Neural progenitor cell (in vitro differentiated cells): ENCODE measurements at regions not wholly inside any gene's neighbourhood (a gene's known extent, or its start where the extent isn't known, plus 50 kb on each side); places are given as distances from the start of the nearest gene placed in this dataset.

Experiments used
- DNase-seq: peaks from one replicate; pipeline ENCODE4 v3.0.0-alpha.2; 2016; ENCODE audit warnings: low spot score
- H2AFZ ChIP-seq: fragments of 200-600 bp; sonication (generic); replicated peaks from 2 replicates; pipeline ENCODE4 v1.6.1; 2016; ENCODE audit warnings: antibody characterized with exemption
- H3F3A ChIP-seq: fragments of 200-600 bp; sonication (generic); 2 replicates; pipeline ENCODE4 v1.6.1; 2016; ENCODE audit warnings: antibody characterized with exemption, low read depth
- H3K27ac ChIP-seq: fragments of 200-600 bp; sonication (generic); 2 replicates; pipeline ENCODE4 v1.5.1; 2016; ENCODE audit warnings: mild to moderate bottlenecking
- H3K27me3 ChIP-seq: fragments of 200-600 bp; sonication (generic); 2 replicates; pipeline ENCODE4 v1.6.1; 2016; ENCODE audit warnings: mild to moderate bottlenecking, moderate library complexity
- H3K36me3 ChIP-seq: fragments of 200-600 bp; sonication (generic); 2 replicates; pipeline ENCODE4 v1.5.1; 2016
- H3K4me1 ChIP-seq: fragments of 200-600 bp; sonication (generic); 2 replicates; pipeline ENCODE4 v1.6.1; 2016; ENCODE audit warnings: mixed run types
- H3K4me2 ChIP-seq: fragments of 200-600 bp; sonication (generic); 2 replicates; pipeline ENCODE4 v1.6.1; 2016
- H3K4me3 ChIP-seq: fragments of 200-600 bp; sonication (generic); 2 replicates; pipeline ENCODE4 v1.5.1; 2016
- H3K79me2 ChIP-seq: fragments of 200-600 bp; sonication (generic); 2 replicates; pipeline ENCODE4 v1.6.1; 2016; ENCODE audit warnings: low read depth
- H3K9ac ChIP-seq: fragments of 200-600 bp; sonication (generic); 2 replicates; pipeline ENCODE4 v1.6.1; 2016
- H3K9me3 ChIP-seq: fragments of 200-600 bp; sonication (generic); 2 replicates; pipeline ENCODE4 v1.5.1; 2016; ENCODE audit warnings: low read depth
- H4K20me1 ChIP-seq: fragments of 200-600 bp; sonication (generic); 2 replicates; pipeline ENCODE4 v1.6.1; 2016; ENCODE audit warnings: low read depth
- H3K27ac Mint-ChIP-seq: 3 replicates; pipeline ENCODE4 v1.8.0; 2021; ENCODE audit warnings: mixed read lengths
- H3K27me3 Mint-ChIP-seq: 2 replicates; pipeline ENCODE4 v1.8.0; 2022; ENCODE audit warnings: low read depth, mild to moderate bottlenecking, inconsistent platforms, moderate library complexity, mixed read lengths; ENCODE audit not compliant: insufficient read depth
- H3K36me3 Mint-ChIP-seq: 3 replicates; pipeline ENCODE4 v1.8.0; 2021; ENCODE audit warnings: mixed read lengths
- H3K4me1 Mint-ChIP-seq: 3 replicates; pipeline ENCODE4 v1.8.0; 2021; ENCODE audit warnings: mixed read lengths
- H3K4me3 Mint-ChIP-seq: 3 replicates; pipeline ENCODE4 v1.8.0; 2021; ENCODE audit warnings: mild to moderate bottlenecking, moderate library complexity, mixed read lengths
- H3K9me3 Mint-ChIP-seq: 3 replicates; pipeline ENCODE4 v1.8.0; 2020; ENCODE audit warnings: mixed read lengths
- CTCF ChIP-seq: fragments of 200-600 bp; sonication (generic); IDR thresholded peaks from 2 replicates; pipeline ENCODE4 v1.5.1; 2017; ENCODE audit warnings: antibody characterized with exemption, mild to moderate bottlenecking
- EZH2 ChIP-seq: fragments of 200-600 bp; sonication (generic); IDR thresholded peaks from 2 replicates; pipeline ENCODE4 v1.6.1; 2017; ENCODE audit warnings: antibody characterized with exemption, mild to moderate bottlenecking, moderate library complexity
- EZH2phosphoT487 ChIP-seq: fragments of 200-600 bp; sonication (generic); IDR thresholded peaks from 2 replicates; pipeline ENCODE4 v1.6.1; 2017; ENCODE audit warnings: antibody characterized with exemption

- no peak overlapping the region for H3K9ac ChIP-seq
- H3K4me2 ChIP-seq: no peak overlapping the region
- no peaks in the 10 kb centered on the region for H3K4me1 Mint-ChIP-seq
- no peaks in the 10 kb centered on the region for H3K27me3 ChIP-seq
- no peaks in the 10 kb centered on the region for H3K79me2 ChIP-seq
- no peaks in the 10 kb centered on the region for H3K36me3 Mint-ChIP-seq
- TF ChIP-seq CTCF (no peak), EZH2phosphoT487 (no peak), EZH2 (no peak)
- no peaks in the 10 kb centered on the region for H3K9me3 ChIP-seq
- H3K27ac ChIP-seq: no peak overlapping the region
- no peaks in the 10 kb centered on the region for H3K9me3 Mint-ChIP-seq
- no peak for DNase-seq
- no peaks in the 10 kb centered on the region for H3F3A ChIP-seq
- H3K4me3 Mint-ChIP-seq: no peak overlapping the region
- no peaks in the 10 kb centered on the region for H3K36me3 ChIP-seq
- H3K27me3 Mint-ChIP-seq: no peaks in the 10 kb centered on the region
- no peaks in the 10 kb centered on the region for H4K20me1 ChIP-seq
- H3K4me3 ChIP-seq: no peak overlapping the region
- H2AFZ ChIP-seq: no peak overlapping the region
- no peak overlapping the region for H3K27ac Mint-ChIP-seq
- no peaks in the 10 kb centered on the region for H3K4me1 ChIP-seq
Measured at GRCh38 chr3:22351806-22352205, 600.8 kb upstream of the ZNF385D start.

GRCh38 chr3:22353126-22353525 lies 602.1 kb upstream of the ZNF385D start:
- no peak overlapping the region for H3K27ac Mint-ChIP-seq
- H3K4me1 Mint-ChIP-seq: no peaks in the 10 kb centered on the region
- no peak for DNase-seq
- H3K27me3 ChIP-seq: no peaks in the 10 kb centered on the region
- H3K9me3 ChIP-seq: no peaks in the 10 kb centered on the region
- no peaks in the 10 kb centered on the region for H3F3A ChIP-seq
- no peaks in the 10 kb centered on the region for H4K20me1 ChIP-seq
- no peak overlapping the region for H3K4me3 ChIP-seq
- H3K36me3 ChIP-seq: no peaks in the 10 kb centered on the region
- H2AFZ ChIP-seq: no peak overlapping the region
- H3K9ac ChIP-seq: no peak overlapping the region
- H3K9me3 Mint-ChIP-seq: no peaks in the 10 kb centered on the region
- no peaks in the 10 kb centered on the region for H3K36me3 Mint-ChIP-seq
- no peaks in the 10 kb centered on the region for H3K27me3 Mint-ChIP-seq
- no peak overlapping the region for H3K27ac ChIP-seq
- no peak overlapping the region for H3K4me2 ChIP-seq
- no peaks in the 10 kb centered on the region for H3K4me1 ChIP-seq
- no peaks in the 10 kb centered on the region for H3K79me2 ChIP-seq
- no peak overlapping the region for H3K4me3 Mint-ChIP-seq
- TF ChIP-seq EZH2phosphoT487 (no peak), EZH2 (no peak), CTCF (no peak)

GRCh38 chr3:22358334-22358733 lies 607.3 kb upstream of the ZNF385D start:
- no peak overlapping the region for H3K4me3 Mint-ChIP-seq
- Histone ChIP-seq H3K9me3 (no peaks in the 10 kb centered on the region), H3K9ac (no peak overlapping the region)

More at GRCh38 chr3:22358334-22358733, 607.3 kb upstream of the ZNF385D start:
- H3K4me1 ChIP-seq: no peaks in the 10 kb centered on the region
- TF ChIP-seq CTCF: no peak
- no peak for TF ChIP-seq EZH2phosphoT487
- TF ChIP-seq EZH2: no peak
- H3K4me3 ChIP-seq: no peak overlapping the region
- no peak overlapping the region for H3K4me2 ChIP-seq
- no peak overlapping the region for H2AFZ ChIP-seq
- no peaks in the 10 kb centered on the region for H3K9me3 Mint-ChIP-seq
- no peaks in the 10 kb centered on the region for H3K36me3 Mint-ChIP-seq
- no peaks in the 10 kb centered on the region for H3K36me3 ChIP-seq
- no peaks in the 10 kb centered on the region for H4K20me1 ChIP-seq
- H3K79me2 ChIP-seq: no peaks in the 10 kb centered on the region
- no peak overlapping the region for H3K27ac ChIP-seq
- no peak for DNase-seq
- H3F3A ChIP-seq: no peaks in the 10 kb centered on the region
- H3K27me3 ChIP-seq: no peaks in the 10 kb centered on the region
- H3K4me1 Mint-ChIP-seq: no peaks in the 10 kb centered on the region
- H3K27me3 Mint-ChIP-seq: no peaks in the 10 kb centered on the region
- no peak overlapping the region for H3K27ac Mint-ChIP-seq
